A549 (cell line): ENCODE measurements at regions not wholly inside any gene's neighbourhood (a gene's known extent, or its start where the extent isn't known, plus 50 kb on each side); places are given as distances from the start of the nearest gene placed in this dataset.
A peak's percentile ranks its signal among the peaks of the same experiment; 100 is the strongest.

Source experiments
- ATAC-seq, 2 experiments: fragments of 200-7000 bp in 1 of 2; fragments of >200 bp in 1 of 2; cut with Nextera tagmentation in 1 of 2; cut with Tn5 transposase in 1 of 2; 3 replicates each; pipeline versions ENCODE4 v1.8.0 to v1.9.1; 2018 to 2020; ENCODE audit warnings: mild to moderate bottlenecking in 1 of 2, moderate library complexity in 1 of 2
- CTCF ChIA-PET: fragments of 300-600 bp; sonication (Branson Sonifier 250); formaldehyde crosslinking; extraction: SDS; loops from one replicate; lab custom pipeline; 2021; ENCODE audit warnings: antibody characterized with exemption, inconsistent platforms; lab: Yijun Ruan, JAX
- POLR2A ChIA-PET: fragments of 350-600 bp; formaldehyde crosslinking; extraction: SDS; loops from one replicate; lab custom pipeline; 2021; ENCODE audit warnings: antibody characterized with exemption, inconsistent platforms; lab: Yijun Ruan, JAX
- DNase-seq, 2 experiments: peaks; one replicate each; pipeline versions ENCODE4 v3.0.0 to v3.0.0-alpha.2; 2011 to 2016; ENCODE audit warnings: low read depth in 1 of 2, low spot score in 1 of 2
- FAIRE-seq: peaks from 2 replicates; lab custom pipeline; 2011; peaks lifted over from hg19 to GRCh38; lab: Jason Lieb, UNC
- H3K27ac ChIP-seq, 2 experiments: fragments of >200 bp; sonication (Bioruptor Twin); formaldehyde crosslinking; 3 replicates each; pipeline ENCODE4 v1.5.1; 2016 to 2017
- H3K4me1 ChIP-seq: fragments of >200 bp; sonication (Bioruptor Twin); formaldehyde crosslinking; 3 replicates; pipeline ENCODE4 v1.6.1; 2016
- H3K4me2 ChIP-seq: fragments of >200 bp; sonication (Bioruptor Twin); formaldehyde crosslinking; 3 replicates; pipeline ENCODE4 v1.6.1; 2016
- H3K4me3 ChIP-seq: fragments of >200 bp; sonication (Bioruptor Twin); formaldehyde crosslinking; 3 replicates; pipeline ENCODE4 v1.5.1; 2016
- H3K9me3 ChIP-seq: fragments of >200 bp; sonication (Bioruptor Twin); formaldehyde crosslinking; 3 replicates; pipeline ENCODE4 v1.6.1; 2016
- ATOH8 ChIP-seq: fragments of 250-450 bp; sonication (Bioruptor Pico); IDR thresholded peaks from 2 replicates; pipeline ENCODE4 v1.5.0; 2020; ENCODE audit warnings: low read depth, mild to moderate bottlenecking, moderate library complexity
- CEBPB ChIP-seq, 2 experiments: fragments of >200 bp in 1 of 2; sonication (Bioruptor Twin) in 1 of 2; formaldehyde crosslinking in 1 of 2; IDR thresholded peaks; 2 replicates each; pipeline ENCODE4 v1.6.1; 2012 to 2016
- CHD4 ChIP-seq: fragments of 200-600 bp; sonication (generic); IDR thresholded peaks from 2 replicates; pipeline ENCODE4 v1.6.1; 2016; ENCODE audit warnings: antibody characterized with exemption, mild to moderate bottlenecking, borderline replicate concordance
- EHF ChIP-seq: fragments of 250-450 bp; sonication (Bioruptor Pico); IDR thresholded peaks from 2 replicates; pipeline ENCODE4 v1.5.0; 2020; ENCODE audit warnings: mild to moderate bottlenecking
- EP300 ChIP-seq, 2 experiments: fragments of >200 bp; sonication (Bioruptor Twin); formaldehyde crosslinking; IDR thresholded peaks; 2 replicates in 1 of 2; 3 replicates in 1 of 2; pipeline ENCODE4 v1.6.1; 2016 to 2017
- FOSB ChIP-seq: fragments of 250-450 bp; sonication (Bioruptor Pico); IDR thresholded peaks from 2 replicates; pipeline ENCODE4 v1.5.0; 2020; ENCODE audit warnings: mild to moderate bottlenecking, moderate library complexity
- FOSL2 ChIP-seq, 2 experiments: fragments of 450-650 bp in 1 of 2; fragments of >200 bp in 1 of 2; sonication (Bioruptor Twin) in 1 of 2; formaldehyde crosslinking; IDR thresholded peaks; 2 replicates each; pipeline versions ENCODE4 v1.5.0 to v1.6.1; 2016 to 2020; ENCODE audit warnings: mild to moderate bottlenecking in 1 of 2, moderate library complexity in 1 of 2
- HES2 ChIP-seq: fragments of >200 bp; sonication (Bioruptor Twin); formaldehyde crosslinking; IDR thresholded peaks from 2 replicates; pipeline ENCODE4 v1.6.1; 2016
- JUN ChIP-seq, 2 experiments: fragments of >200 bp; sonication (Bioruptor Twin); formaldehyde crosslinking; IDR thresholded peaks; 2 replicates in 1 of 2; 3 replicates in 1 of 2; pipeline ENCODE4 v1.6.1; 2016 to 2017
- JUNB ChIP-seq: fragments of >200 bp; sonication (Bioruptor Twin); formaldehyde crosslinking; IDR thresholded peaks from 2 replicates; pipeline ENCODE4 v1.6.1; 2016
- KDM1A ChIP-seq: fragments of 200-600 bp; sonication (generic); IDR thresholded peaks from 2 replicates; pipeline ENCODE4 v1.6.1; 2016; ENCODE audit warnings: low read depth, mild to moderate bottlenecking
- KDM5A ChIP-seq: fragments of 200-600 bp; sonication (generic); IDR thresholded peaks from 2 replicates; pipeline ENCODE4 v1.6.1; 2016; ENCODE audit warnings: antibody characterized with exemption, mild to moderate bottlenecking
- NFE2L2 ChIP-seq: fragments of 150-350 bp; conservative IDR thresholded peaks from 2 replicates; pipeline ENCODE4 v1.6.1; 2014; ENCODE audit warnings: low read length
- NR3C1 ChIP-seq: fragments of >200 bp; sonication (Bioruptor Twin); formaldehyde crosslinking; IDR thresholded peaks from 3 replicates; pipeline ENCODE4 v1.6.1; 2017
- PBX3 ChIP-seq: IDR thresholded peaks from 2 replicates; pipeline ENCODE4 v1.6.1; 2012
- POLR2AphosphoS2 ChIP-seq: conservative IDR thresholded peaks from 2 replicates; pipeline ENCODE4 v1.6.1; 2012; ENCODE audit warnings: low read length, improper control_type of control experiment, inconsistent platforms
- RCOR1 ChIP-seq: fragments of 150-350 bp; IDR thresholded peaks from 2 replicates; pipeline ENCODE4 v1.6.1; 2014; ENCODE audit warnings: antibody characterized with exemption, low read length, low read depth
- RNF2 ChIP-seq: fragments of 200-600 bp; sonication (generic); IDR thresholded peaks from 2 replicates; pipeline ENCODE4 v1.6.1; 2016; ENCODE audit warnings: low read depth, mild to moderate bottlenecking, antibody characterized with exemption, moderate library complexity, borderline replicate concordance
- SMC3 ChIP-seq: fragments of >200 bp; sonication (Bioruptor Twin); formaldehyde crosslinking; IDR thresholded peaks from 3 replicates; pipeline ENCODE4 v1.6.1; 2018; ENCODE audit warnings: inconsistent platforms
- ZSCAN20 ChIP-seq: fragments of 250-450 bp; sonication (Bioruptor Pico); IDR thresholded peaks from 2 replicates; pipeline ENCODE4 v1.8.0; 2022; ENCODE audit warnings: mild to moderate bottlenecking, moderate library complexity
- WGBS: methylation state at CpG from one replicate; pipeline ENCODE4 v1.1.6; 2017; ENCODE audit errors: missing lambda C conversion rate; 5-methylcytosine and 5-hydroxymethylcytosine counted together
- TF ChIP-seq, protein P1 (sequence below): IDR thresholded peaks from 2 replicates; pipeline ENCODE4 v1.6.1; 2012; ENCODE audit warnings: low read depth, borderline replicate concordance

GRCh38 chr10:63727636-63728035, 206.4 kb downstream of the REEP3 start:
- CTCF ChIA-PET, result interaction anchor here (1.0 to 1.2 kb wide), 2 partner anchors 7 to 1462 kb away, joined by 3 to 4 read pairs; no protein-coding TSS in a partner anchor
- Histone ChIP-seq H3K4me2 (no peak overlapping the region), H3K4me1 (no peaks in the 10 kb centered on the region), H3K4me3 (no peak overlapping the region)
- POLR2A ChIA-PET, result no interaction called here
- no peak for FAIRE-seq
- TF ChIP-seq FOSB (CRISPR knock-in tag) (no peak), POLR2AphosphoS2 (no peak)
- TF ChIP-seq, all 56 proteins: peak for 0
- Histone ChIP-seq H3K27ac (no peak overlapping the region), H3K9me3 (no peaks in the 10 kb centered on the region; the same call in 2 of the 3 replicates)
- 48% methylated on average over 4 of the region's 4 CpGs for WGBS
- DNase-seq (no peak), ATAC-seq (no peak)

DNA sequence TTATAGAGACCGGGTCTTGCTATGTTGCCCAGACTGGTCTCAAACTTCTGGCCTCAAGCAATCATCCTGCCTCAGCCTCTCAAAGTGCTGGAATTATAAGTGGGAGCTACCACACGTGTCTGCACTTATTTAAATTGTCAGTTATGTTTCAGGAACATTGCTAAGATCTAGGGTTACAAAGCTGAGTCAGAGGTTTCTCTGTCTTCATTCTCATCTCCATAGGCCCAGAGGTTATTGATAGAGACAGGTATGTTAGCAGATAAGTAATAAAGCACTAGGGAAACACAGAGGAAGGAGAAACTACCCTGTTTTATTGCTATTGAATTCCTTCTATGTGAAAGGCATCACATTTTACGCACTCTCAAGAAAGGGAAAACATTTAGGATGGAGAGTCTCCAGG, 214.1 kb downstream of the REEP3 start:
- DNase-seq (no peak), FAIRE-seq (peak; percentile 43), ATAC-seq (no peak)
- TF ChIP-seq POLR2AphosphoS2 (no peak), ZSCAN20 (no peak), CHD4 (no peak), FOSB (CRISPR knock-in tag) (no peak), RCOR1 (no peak), PBX3 (no peak), EHF (CRISPR knock-in tag) (no peak), ATOH8 (CRISPR knock-in tag) (no peak), KDM1A (no peak), RNF2 (no peak), EP300 (IDR thresholded peaks at IDR 0.05) (no peak), NFE2L2 (no peak)
- TF ChIP-seq, protein P1, sequence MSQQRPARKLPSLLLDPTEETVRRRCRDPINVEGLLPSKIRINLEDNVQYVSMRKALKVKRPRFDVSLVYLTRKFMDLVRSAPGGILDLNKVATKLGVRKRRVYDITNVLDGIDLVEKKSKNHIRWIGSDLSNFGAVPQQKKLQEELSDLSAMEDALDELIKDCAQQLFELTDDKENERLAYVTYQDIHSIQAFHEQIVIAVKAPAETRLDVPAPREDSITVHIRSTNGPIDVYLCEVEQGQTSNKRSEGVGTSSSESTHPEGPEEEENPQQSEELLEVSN, result no peak
- CTCF ChIA-PET, result interaction anchor here (1.7 kb wide), 1 partner anchor 15 kb away, joined by 6 read pairs; no protein-coding TSS in a partner anchor
- WGBS, result 71% methylated on average over 3 of the region's 3 CpGs
- POLR2A ChIA-PET, result no interaction called here
- H3K4me3 ChIP-seq, result no peak overlapping the region
- no peaks in the 10 kb centered on the region for H3K9me3 ChIP-seq
- H3K4me2 ChIP-seq, result no peak overlapping the region
- H3K4me1 ChIP-seq, result peaks cover 22% of the 10 kb centered on the region
- no peak overlapping the region for H3K27ac ChIP-seq

DNA sequence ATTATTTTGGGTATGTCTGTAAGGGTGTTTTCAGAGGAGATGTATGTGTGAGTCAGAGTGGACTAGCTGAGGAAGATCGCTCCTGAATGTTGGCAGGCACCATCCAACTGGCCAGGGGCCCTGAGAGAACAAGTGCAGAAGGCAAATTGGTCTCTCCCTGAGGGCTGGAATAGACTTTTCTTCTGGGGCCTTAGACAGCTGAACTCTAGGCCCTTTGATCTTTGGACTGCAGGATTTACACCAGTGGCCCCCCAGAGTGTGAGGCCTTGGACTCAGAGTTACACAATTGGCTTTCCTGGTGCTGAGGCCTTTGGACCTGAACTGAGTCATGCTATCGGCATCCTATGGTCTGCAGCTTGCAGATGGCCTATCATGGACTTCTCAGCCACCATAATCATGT, 217.2 kb downstream of the REEP3 start:
- Histone ChIP-seq H3K9me3 (no peaks in the 10 kb centered on the region), H3K27ac (peak overlapping the region; percentile 47 to 58; a peak in 5 of 6 replicates), H3K4me3 (no peak overlapping the region), H3K4me1 (peaks cover 22% of the 10 kb centered on the region), H3K4me2 (peak overlapping the region; percentile 64)
- FAIRE-seq (no peak), DNase-seq (peak; percentile 24 to 69), ATAC-seq (peak; percentile 95 to 99)
- CTCF ChIA-PET, result interaction anchor here (0.9 to 2.1 kb wide), 5 partner anchors 18 to 522 kb away, joined by 3 to 10 read pairs (median 4); no protein-coding TSS in a partner anchor
- POLR2A ChIA-PET, result no interaction called here
- 6% methylated on average over 2 of the region's 2 CpGs for WGBS
- TF ChIP-seq JUNB, result peak; percentile 66
- TF ChIP-seq CEBPB (IDR thresholded peaks at IDR 0.05), result peak; percentile 53 to 79; a peak in 2 of 4 replicates
- TF ChIP-seq HES2, result no peak
- no peak for TF ChIP-seq KDM5A
- TF ChIP-seq EHF (CRISPR knock-in tag), result no peak
- peak in 1 of 2 experiments; percentile 51; a peak in 2 of 5 replicates for TF ChIP-seq JUN (IDR thresholded peaks at IDR 0.05)
- peak in 1 of 2 experiments; percentile 27; a peak in 1 of 5 replicates for TF ChIP-seq EP300 (IDR thresholded peaks at IDR 0.05)
- TF ChIP-seq NR3C1, result no peak
- TF ChIP-seq FOSL2 (IDR thresholded peaks at IDR 0.05), result peak; percentile 58; the same call in 1 of the 2 replicates
- TF ChIP-seq FOSL2 (CRISPR knock-in tag; IDR thresholded peaks at IDR 0.05), result peak; percentile 42; the same call in 1 of the 2 replicates
- no peak for TF ChIP-seq SMC3
